ENCODE measurements at regions not wholly inside any gene's neighbourhood (a gene's known extent, or its start where the extent isn't known, plus 50 kb on each side); places are given as distances from the start of the nearest gene placed in this dataset.

GRCh38 chr5:3252235-3252634, 343.4 kb upstream of the IRX1 start:
- TF ChIP-seq, protein P1, sequence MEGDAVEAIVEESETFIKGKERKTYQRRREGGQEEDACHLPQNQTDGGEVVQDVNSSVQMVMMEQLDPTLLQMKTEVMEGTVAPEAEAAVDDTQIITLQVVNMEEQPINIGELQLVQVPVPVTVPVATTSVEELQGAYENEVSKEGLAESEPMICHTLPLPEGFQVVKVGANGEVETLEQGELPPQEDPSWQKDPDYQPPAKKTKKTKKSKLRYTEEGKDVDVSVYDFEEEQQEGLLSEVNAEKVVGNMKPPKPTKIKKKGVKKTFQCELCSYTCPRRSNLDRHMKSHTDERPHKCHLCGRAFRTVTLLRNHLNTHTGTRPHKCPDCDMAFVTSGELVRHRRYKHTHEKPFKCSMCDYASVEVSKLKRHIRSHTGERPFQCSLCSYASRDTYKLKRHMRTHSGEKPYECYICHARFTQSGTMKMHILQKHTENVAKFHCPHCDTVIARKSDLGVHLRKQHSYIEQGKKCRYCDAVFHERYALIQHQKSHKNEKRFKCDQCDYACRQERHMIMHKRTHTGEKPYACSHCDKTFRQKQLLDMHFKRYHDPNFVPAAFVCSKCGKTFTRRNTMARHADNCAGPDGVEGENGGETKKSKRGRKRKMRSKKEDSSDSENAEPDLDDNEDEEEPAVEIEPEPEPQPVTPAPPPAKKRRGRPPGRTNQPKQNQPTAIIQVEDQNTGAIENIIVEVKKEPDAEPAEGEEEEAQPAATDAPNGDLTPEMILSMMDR (IDR thresholded peaks at IDR 0.05 in 2 of 3, conservative IDR thresholded peaks at IDR 0.05 in 1 of 3; ENCODE audit: borderline replicate concordance in 1 of 3, insufficient read depth in 1 of 3, low read depth in 2 of 3, low read length in 2 of 3), result no peak
- TF ChIP-seq ZFX (IDR thresholded peaks at IDR 0.05) (no peak), MAX (IDR thresholded peaks at IDR 0.05) (no peak), POLR2A (IDR thresholded peaks at IDR 0.05; ENCODE audit: borderline replicate concordance, extremely low read depth, insufficient read depth, insufficient read length) (no peak)
